ENCODE measurements at regions not wholly inside any gene's neighbourhood (a gene's known extent, or its start where the extent isn't known, plus 50 kb on each side); places are given as distances from the start of the nearest gene placed in this dataset.

DNA sequence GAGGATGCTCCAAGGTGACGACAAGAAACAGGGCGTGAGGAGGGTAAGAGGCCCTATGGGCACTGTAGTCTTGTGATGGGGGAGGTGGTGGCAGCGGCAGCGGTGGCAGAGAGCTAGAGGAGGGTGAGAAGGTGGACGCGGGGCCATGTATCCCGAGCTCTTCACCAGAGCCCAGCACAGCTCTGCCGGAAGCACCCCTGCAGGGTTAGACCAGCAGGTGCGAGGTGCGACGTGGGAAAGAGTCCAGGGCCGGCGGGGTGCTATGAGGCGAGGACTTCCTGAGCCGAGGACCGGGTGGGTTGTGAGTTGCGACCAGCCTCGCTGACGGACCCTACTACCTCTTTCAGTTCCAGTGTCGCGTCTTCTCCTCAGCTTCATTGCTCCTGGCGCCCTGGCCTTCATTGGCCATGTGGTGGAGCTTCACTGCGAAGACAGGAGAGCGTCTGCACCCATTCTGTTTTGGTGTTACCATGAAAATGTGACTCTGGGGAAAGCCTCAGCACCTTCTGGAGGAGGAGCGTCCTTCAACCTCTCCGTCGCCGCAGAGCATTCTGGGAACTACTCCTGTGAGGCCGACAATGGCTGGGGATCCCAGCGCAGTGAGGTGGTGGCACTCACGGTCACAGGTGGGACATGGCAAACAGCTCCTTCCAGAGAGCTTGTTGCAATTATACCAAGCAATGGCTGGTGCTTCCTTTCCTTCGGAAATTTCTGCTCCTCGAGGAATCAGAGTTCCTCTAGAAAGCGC, 67.9 kb upstream of the KIRREL1 start:
- CTCF ChIA-PET, result no interaction called here

GRCh38 chr1:157932069-157932468, 61.4 kb upstream of the KIRREL1 start:
- Mint-ChIP-seq H3K27ac (ENCODE audit: unreplicated experiment) (no peak overlapping the region), H3K27me3 (ENCODE audit: insufficient read depth, unreplicated experiment) (peaks cover 4% of the 10 kb centered on the region), H3K4me1 (ENCODE audit: low read depth, unreplicated experiment) (no peaks in the 10 kb centered on the region), H3K36me3 (ENCODE audit: insufficient read depth, unreplicated experiment) (no peaks in the 10 kb centered on the region), H3K9me3 (ENCODE audit: unreplicated experiment) (peaks cover 10% of the 10 kb centered on the region), H3K4me3 (ENCODE audit: unreplicated experiment) (no peak overlapping the region)
- no peaks in the 10 kb centered on the region for H3K27me3 ChIP-seq (replicated peaks; ENCODE audit: control insufficient read depth, insufficient read depth, low read length)
- no TSS peak for BruUV-seq (replicated peaks)
- no peaks in the 10 kb centered on the region for H3K36me3 ChIP-seq (ENCODE audit: control insufficient read depth, insufficient read depth, low read length)
- intact Hi-C loops (cut with micrococcal nuclease; ENCODE audit: unreplicated experiment), result no loop called here
- H3K4me1 ChIP-seq, result no peaks in the 10 kb centered on the region
- ChIA-PET CTCF (no interaction called here), POLR2A (no interaction called here)
- TF ChIP-seq CTCF (IDR thresholded peaks at IDR 0.05; ENCODE audit: insufficient read depth in 1 of 2, low read depth in 1 of 2, low read length in 1 of 2, severe bottlenecking in 1 of 2, unreplicated experiment in 1 of 2), result no peak
- no peaks in the 10 kb centered on the region for H3K9me3 ChIP-seq
- DNase-seq, result no peak
- H3K4me3 ChIP-seq (ENCODE audit: low read depth, low read length), result no peak overlapping the region

More for the DNA sequence above, 67.9 kb upstream of the KIRREL1 start:
- BruUV-seq (replicated peaks), result no TSS peak
- Histone ChIP-seq H3K4me3 (ENCODE audit: low read depth, low read length) (no peak overlapping the region), H3K9me3 (no peaks in the 10 kb centered on the region), H3K36me3 (ENCODE audit: control insufficient read depth, insufficient read depth, low read length) (no peaks in the 10 kb centered on the region), H3K27me3 (replicated peaks; ENCODE audit: control insufficient read depth, insufficient read depth, low read length) (no peaks in the 10 kb centered on the region), H3K4me1 (no peaks in the 10 kb centered on the region)
- TF ChIP-seq CTCF (IDR thresholded peaks at IDR 0.05; ENCODE audit: insufficient read depth in 1 of 2, low read depth in 1 of 2, low read length in 1 of 2, severe bottlenecking in 1 of 2, unreplicated experiment in 1 of 2), result no peak
- Mint-ChIP-seq H3K4me3 (ENCODE audit: unreplicated experiment) (no peak overlapping the region), H3K36me3 (ENCODE audit: insufficient read depth, unreplicated experiment) (no peaks in the 10 kb centered on the region), H3K27ac (ENCODE audit: unreplicated experiment) (no peak overlapping the region), H3K9me3 (ENCODE audit: unreplicated experiment) (no peaks in the 10 kb centered on the region), H3K27me3 (ENCODE audit: insufficient read depth, unreplicated experiment) (peaks cover 4% of the 10 kb centered on the region), H3K4me1 (ENCODE audit: low read depth, unreplicated experiment) (no peaks in the 10 kb centered on the region)
- intact Hi-C loops (cut with micrococcal nuclease; ENCODE audit: unreplicated experiment), result no loop called here
- POLR2A ChIA-PET, result no interaction called here
- DNase-seq, result no peak

- no peak for TF ChIP-seq CTCF (IDR thresholded peaks at IDR 0.05; ENCODE audit: insufficient read depth in 1 of 2, low read depth in 1 of 2, low read length in 1 of 2, severe bottlenecking in 1 of 2, unreplicated experiment in 1 of 2)
- Histone ChIP-seq H3K27me3 (replicated peaks; ENCODE audit: control insufficient read depth, insufficient read depth, low read length) (no peaks in the 10 kb centered on the region), H3K36me3 (ENCODE audit: control insufficient read depth, insufficient read depth, low read length) (no peaks in the 10 kb centered on the region), H3K4me1 (no peaks in the 10 kb centered on the region), H3K9me3 (no peaks in the 10 kb centered on the region), H3K4me3 (ENCODE audit: low read depth, low read length) (no peak overlapping the region)
- DNase-seq, result no peak
- Mint-ChIP-seq H3K9me3 (ENCODE audit: unreplicated experiment) (peaks cover 10% of the 10 kb centered on the region), H3K27ac (ENCODE audit: unreplicated experiment) (no peak overlapping the region), H3K27me3 (ENCODE audit: insufficient read depth, unreplicated experiment) (peaks cover 9% of the 10 kb centered on the region), H3K36me3 (ENCODE audit: insufficient read depth, unreplicated experiment) (no peaks in the 10 kb centered on the region), H3K4me1 (ENCODE audit: low read depth, unreplicated experiment) (no peaks in the 10 kb centered on the region), H3K4me3 (ENCODE audit: unreplicated experiment) (no peak overlapping the region)
- intact Hi-C loops (cut with micrococcal nuclease; ENCODE audit: unreplicated experiment), result no loop called here
- POLR2A ChIA-PET, result no interaction called here
- CTCF ChIA-PET, result no interaction called here
- BruUV-seq (replicated peaks), result no TSS peak
Observed at GRCh38 chr1:157937744-157938143, 55.7 kb upstream of the KIRREL1 start.

All from Caco-2 (cell line).